D721Med (cell line): ENCODE measurements at regions not wholly inside any gene's neighbourhood (a gene's known extent, or its start where the extent isn't known, plus 50 kb on each side); places are given as distances from the start of the nearest gene placed in this dataset.

Experiments
- DNase-seq: peaks from one replicate; pipeline ENCODE4 v3.0.0; 2011; ENCODE audit warnings: low spot score; ENCODE audit not compliant: insufficient read length
- FAIRE-seq: peaks from 2 replicates; lab custom pipeline; 2011; peaks lifted over from hg19 to GRCh38; lab: Jason Lieb, UNC
- TF ChIP-seq, protein P1 (sequence below): IDR thresholded peaks from 2 replicates; pipeline ENCODE4 v1.5.1; 2012; ENCODE audit warnings: mild to moderate bottlenecking, control low read depth; ENCODE audit not compliant: insufficient read depth; ENCODE audit errors: missing control alignments

DNA sequence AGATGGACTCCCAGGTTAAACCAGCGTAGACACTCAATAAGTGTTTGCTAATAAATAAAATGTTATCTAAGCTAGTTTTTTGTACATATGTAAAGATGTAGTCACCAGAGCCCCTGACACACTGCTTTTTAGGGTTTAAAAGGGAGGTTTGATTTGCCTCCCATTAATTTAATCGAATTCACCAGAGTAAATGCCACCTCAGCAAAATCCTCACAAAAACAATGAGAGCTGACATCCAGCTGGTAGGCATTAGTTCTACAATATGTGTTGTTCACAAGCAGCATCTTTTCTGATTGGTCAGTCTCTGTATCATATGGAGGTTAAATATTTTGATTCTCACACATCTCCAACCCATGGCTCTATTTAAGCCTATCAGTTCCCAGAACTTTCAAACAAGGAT lies 382.6 kb downstream of the CENPC start:
- no peak for DNase-seq
- TF ChIP-seq, protein P1, sequence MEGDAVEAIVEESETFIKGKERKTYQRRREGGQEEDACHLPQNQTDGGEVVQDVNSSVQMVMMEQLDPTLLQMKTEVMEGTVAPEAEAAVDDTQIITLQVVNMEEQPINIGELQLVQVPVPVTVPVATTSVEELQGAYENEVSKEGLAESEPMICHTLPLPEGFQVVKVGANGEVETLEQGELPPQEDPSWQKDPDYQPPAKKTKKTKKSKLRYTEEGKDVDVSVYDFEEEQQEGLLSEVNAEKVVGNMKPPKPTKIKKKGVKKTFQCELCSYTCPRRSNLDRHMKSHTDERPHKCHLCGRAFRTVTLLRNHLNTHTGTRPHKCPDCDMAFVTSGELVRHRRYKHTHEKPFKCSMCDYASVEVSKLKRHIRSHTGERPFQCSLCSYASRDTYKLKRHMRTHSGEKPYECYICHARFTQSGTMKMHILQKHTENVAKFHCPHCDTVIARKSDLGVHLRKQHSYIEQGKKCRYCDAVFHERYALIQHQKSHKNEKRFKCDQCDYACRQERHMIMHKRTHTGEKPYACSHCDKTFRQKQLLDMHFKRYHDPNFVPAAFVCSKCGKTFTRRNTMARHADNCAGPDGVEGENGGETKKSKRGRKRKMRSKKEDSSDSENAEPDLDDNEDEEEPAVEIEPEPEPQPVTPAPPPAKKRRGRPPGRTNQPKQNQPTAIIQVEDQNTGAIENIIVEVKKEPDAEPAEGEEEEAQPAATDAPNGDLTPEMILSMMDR, result no peak
- FAIRE-seq, result no peak

DNA sequence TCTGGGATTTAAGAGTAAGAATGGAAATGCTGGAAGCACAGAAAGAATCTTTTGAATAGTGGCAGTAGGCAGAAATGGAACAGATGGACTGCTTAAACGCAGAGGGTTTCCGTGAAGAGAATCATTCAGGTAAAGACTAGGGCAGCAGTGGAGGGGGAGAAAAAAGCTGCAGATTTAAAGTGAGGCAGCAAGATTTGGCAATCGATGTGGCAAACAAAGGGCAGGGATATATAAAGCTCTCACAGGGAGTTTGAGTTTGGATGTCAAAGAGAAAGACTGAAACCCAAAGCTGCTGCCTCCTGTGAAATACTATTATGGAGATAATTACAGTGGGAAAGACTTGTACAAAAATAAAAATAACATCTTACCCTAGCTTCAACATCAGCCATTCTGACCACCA lies 384.0 kb downstream of the CENPC start:
- no peak for FAIRE-seq
- TF ChIP-seq, protein P1, result no peak
- DNase-seq, result no peak

DNA sequence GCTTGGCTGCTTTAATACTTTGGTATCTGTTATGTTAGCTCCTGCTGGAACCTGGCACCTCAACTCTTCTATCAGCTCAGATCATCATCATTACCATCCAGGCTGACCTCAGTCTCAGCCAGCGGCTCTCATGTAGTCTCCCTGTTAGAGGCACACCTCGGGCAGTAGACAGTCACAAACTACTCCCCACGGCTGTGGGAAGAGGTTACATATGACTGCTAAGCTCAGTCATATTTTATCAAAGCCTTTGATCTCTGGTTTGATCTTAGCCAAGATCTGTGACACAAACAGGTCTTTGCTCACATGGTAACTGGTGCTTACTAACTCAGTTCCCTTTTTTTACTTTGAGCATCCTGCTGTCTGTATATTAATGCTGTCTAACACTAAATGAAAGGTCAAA lies 384.9 kb downstream of the CENPC start:
- TF ChIP-seq, protein P1, result no peak
- FAIRE-seq, result no peak
- no peak for DNase-seq

DNA sequence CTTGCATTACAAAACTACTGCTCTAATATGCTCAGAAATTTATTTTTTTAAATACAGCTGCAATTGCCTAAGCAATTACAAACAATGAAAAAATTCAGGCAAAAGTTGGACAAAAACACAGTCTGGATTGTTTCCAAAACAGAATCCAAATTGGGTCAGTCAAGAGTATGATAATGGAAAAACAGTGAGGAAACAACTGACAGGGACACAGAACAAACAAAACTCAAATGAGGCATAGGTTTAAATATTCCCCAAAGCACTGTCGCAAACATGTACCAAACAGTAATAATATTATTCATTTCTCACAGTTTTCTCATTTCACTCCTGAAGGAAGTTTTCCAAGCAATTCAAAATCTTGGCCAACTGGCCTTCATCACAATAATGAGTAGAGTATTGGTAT lies 386.6 kb downstream of the CENPC start:
- DNase-seq (no peak), FAIRE-seq (no peak)
- TF ChIP-seq, protein P1, result no peak

DNA sequence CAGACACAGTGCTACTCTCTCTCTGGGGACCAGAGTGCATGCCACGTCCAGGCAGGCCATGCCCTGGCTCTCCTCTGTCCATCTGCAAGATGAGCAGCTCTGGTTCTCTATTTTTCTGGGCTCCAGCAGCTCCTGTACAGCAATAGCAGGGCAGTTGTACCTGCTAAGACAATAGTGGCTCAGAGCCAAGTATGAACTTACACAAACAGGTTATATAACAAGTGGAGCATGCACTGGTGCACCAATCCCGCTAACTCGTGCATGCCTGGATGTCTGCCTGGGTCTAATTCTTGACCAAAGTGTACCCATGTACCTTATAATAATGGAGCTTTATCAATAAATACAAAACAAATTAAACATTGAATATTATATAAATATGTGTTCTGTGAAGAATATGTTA lies 392.3 kb downstream of the CENPC start:
- FAIRE-seq (no peak), DNase-seq (no peak)

DNA sequence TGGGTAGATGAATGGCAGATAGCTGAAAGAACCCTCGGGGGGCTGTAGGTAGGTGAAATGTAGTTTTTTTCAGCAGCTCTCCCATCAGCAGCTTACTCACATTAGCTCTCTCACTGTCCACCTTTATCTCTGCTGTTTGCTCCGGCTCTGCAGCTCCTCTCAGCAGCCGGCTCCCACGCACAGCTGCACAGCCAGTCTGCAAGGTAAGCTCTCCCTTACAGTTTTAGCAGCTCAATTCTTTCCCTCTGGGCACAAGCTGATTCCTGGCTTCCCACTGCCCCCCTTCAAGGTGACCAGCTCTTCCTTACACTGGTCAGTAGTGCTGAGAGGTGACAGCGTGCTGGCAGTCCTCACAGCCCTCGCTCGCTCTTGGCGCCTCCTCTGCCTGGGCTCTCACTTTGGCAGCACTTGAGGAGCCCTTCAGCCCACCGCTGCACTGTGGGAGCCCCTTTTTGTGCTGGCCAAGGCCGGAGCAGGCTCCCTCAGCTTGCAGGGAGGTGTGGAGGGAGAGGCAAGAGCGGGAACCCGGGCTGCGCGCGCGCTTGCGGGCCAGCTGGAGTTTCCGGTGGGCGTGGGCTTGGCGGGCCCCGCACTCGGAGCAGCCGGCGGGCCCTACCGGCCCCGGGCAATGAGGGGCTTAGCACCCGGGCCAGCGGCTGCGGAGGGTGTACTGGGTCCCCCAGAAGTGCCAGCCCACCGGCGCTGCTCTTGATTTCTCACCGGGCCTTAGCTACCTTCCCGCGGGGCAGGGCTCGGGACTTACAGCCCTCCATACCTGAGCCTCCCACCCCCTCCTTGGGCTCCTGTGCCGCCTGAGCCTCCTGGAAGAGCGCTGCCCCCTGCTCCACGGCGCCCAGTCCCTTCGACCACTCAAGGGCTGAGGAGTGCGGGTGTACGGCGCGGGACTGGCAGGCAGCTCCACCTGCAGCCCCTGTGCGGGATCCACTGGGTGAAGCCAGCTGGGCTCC lies 393.6 kb downstream of the CENPC start:
- TF ChIP-seq, protein P1, result no peak
- DNase-seq, result no peak
- no peak for FAIRE-seq

More for the DNA sequence above, 392.3 kb downstream of the CENPC start:
- TF ChIP-seq, protein P1, result no peak

DNA sequence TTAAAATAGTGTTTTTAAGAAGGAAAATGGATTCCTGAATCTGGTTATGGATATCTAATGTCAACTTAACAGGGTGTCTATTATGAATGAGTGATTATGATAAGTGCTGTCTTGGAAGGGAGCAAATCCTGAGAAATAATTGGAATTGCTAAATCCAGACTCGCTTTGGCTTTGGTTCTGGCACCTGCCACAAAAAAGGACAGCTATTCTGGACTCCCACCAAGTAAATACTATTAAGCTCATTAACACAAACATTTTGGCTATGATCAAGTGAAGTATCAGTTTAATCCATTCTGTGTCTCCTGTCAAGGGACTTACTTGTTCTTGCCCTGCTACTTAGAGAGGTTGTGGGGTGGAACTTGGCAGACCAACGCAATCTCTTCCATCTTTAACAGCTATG lies 403.7 kb downstream of the CENPC start:
- TF ChIP-seq, protein P1, result no peak
- FAIRE-seq, result no peak
- no peak for DNase-seq
